Neural cell (in vitro differentiated cells): ENCODE measurements at regions not wholly inside any gene's neighbourhood (a gene's known extent, or its start where the extent isn't known, plus 50 kb on each side); places are given as distances from the start of the nearest gene placed in this dataset.

Source experiments
- H2AFZ ChIP-seq: fragments of 200-600, 300-800 bp; sonication (generic), shearing (Covaris generic); 2 replicates; pipeline ENCODE4 v1.6.0; 2014; ENCODE audit warnings: low read depth, mild to moderate bottlenecking, antibody characterized with exemption, low read length, moderate library complexity
- H3F3A ChIP-seq: fragments of 200-600 bp; shearing (Covaris generic); 2 replicates; pipeline ENCODE4 v1.6.1; 2016; ENCODE audit warnings: mild to moderate bottlenecking, moderate library complexity, mixed read lengths, antibody characterized with exemption, low read length; ENCODE audit not compliant: insufficient read depth, poor library complexity, severe bottlenecking
- H3K27ac ChIP-seq: fragments of 200-600, 300-800 bp; sonication (generic), shearing (Covaris generic); 2 replicates; pipeline ENCODE4 v1.5.1; 2014; ENCODE audit warnings: mild to moderate bottlenecking, low read length, moderate library complexity
- H3K27me3 ChIP-seq: fragments of 300-800, 200-600 bp; sonication (generic), shearing (Covaris generic); 2 replicates; pipeline ENCODE4 v1.6.0; 2014; ENCODE audit warnings: mild to moderate bottlenecking, low read depth, low read length, moderate library complexity; ENCODE audit not compliant: insufficient read depth
- H3K36me3 ChIP-seq: fragments of 300-800, 200-600 bp; sonication (generic), shearing (Covaris generic); 2 replicates; pipeline ENCODE4 v1.5.1; 2014; ENCODE audit warnings: mild to moderate bottlenecking, antibody characterized with exemption, low read length, moderate library complexity; ENCODE audit not compliant: insufficient read depth
- H3K4me2 ChIP-seq: fragments of 300-800, 200-600 bp; sonication (generic), shearing (Covaris generic); 2 replicates; pipeline ENCODE4 v1.6.0; 2014; ENCODE audit warnings: mild to moderate bottlenecking, low read length
- H3K4me3 ChIP-seq: fragments of 300-800, 200-600 bp; sonication (generic), shearing (Covaris generic); 2 replicates; pipeline ENCODE4 v1.5.1; 2014; ENCODE audit warnings: mild to moderate bottlenecking, low read length, moderate library complexity
- H3K79me2 ChIP-seq: fragments of 200-600 bp; shearing (Covaris generic); replicated peaks from 2 replicates; pipeline ENCODE4 v1.6.0; 2014; ENCODE audit warnings: mild to moderate bottlenecking, low read length, moderate library complexity; ENCODE audit not compliant: insufficient read depth
- H3K9ac ChIP-seq: fragments of 300-800, 200-600 bp; sonication (generic), shearing (Covaris generic); 2 replicates; pipeline ENCODE4 v1.6.1; 2016; ENCODE audit warnings: mild to moderate bottlenecking, low read length, mixed read lengths
- H3K9me2 ChIP-seq: fragments of 200-600 bp; shearing (Covaris generic); 2 replicates; pipeline ENCODE4 v1.6.1; 2016; ENCODE audit warnings: mild to moderate bottlenecking, low read length, mixed read lengths; ENCODE audit not compliant: insufficient read depth
- H3K9me3 ChIP-seq: fragments of 200-600, 300-800 bp; sonication (generic), shearing (Covaris generic); 2 replicates; pipeline ENCODE4 v1.6.1; 2016; ENCODE audit warnings: mild to moderate bottlenecking, mixed run types, low read length, moderate library complexity, mixed read lengths
- H4K20me1 ChIP-seq: fragments of 200-600 bp; shearing (Covaris generic); 2 replicates; pipeline ENCODE4 v1.6.1; 2016; ENCODE audit warnings: mild to moderate bottlenecking, mixed run types; ENCODE audit not compliant: insufficient read depth
- CTCF ChIP-seq: fragments of 450-650 bp; IDR thresholded peaks from 2 replicates; pipeline ENCODE4 v1.5.1; 2014; ENCODE audit warnings: antibody characterized with exemption, mild to moderate bottlenecking, moderate library complexity; ENCODE audit not compliant: poor library complexity, severe bottlenecking
- EP300 ChIP-seq: fragments of 450-650 bp; conservative IDR thresholded peaks from 2 replicates; pipeline ENCODE4 v1.6.1; 2014; ENCODE audit warnings: antibody characterized with exemption, mild to moderate bottlenecking, moderate library complexity; ENCODE audit not compliant: poor library complexity, severe bottlenecking
- EZH2 ChIP-seq: fragments of 200-600, 300-800 bp; shearing (Covaris generic), sonication (generic); IDR thresholded peaks from 2 replicates; pipeline ENCODE4 v1.6.1; 2014; ENCODE audit warnings: antibody characterized with exemption, low read length, borderline replicate concordance, mild to moderate bottlenecking; ENCODE audit not compliant: insufficient read depth, poor library complexity, severe bottlenecking
- MXI1 ChIP-seq: fragments of 450-650 bp; conservative IDR thresholded peaks from 2 replicates; pipeline ENCODE4 v1.6.1; 2014; ENCODE audit warnings: antibody characterized with exemption, mild to moderate bottlenecking; ENCODE audit not compliant: poor library complexity, severe bottlenecking
- POLR2AphosphoS5 ChIP-seq: IDR thresholded peaks from 2 replicates; pipeline ENCODE4 v1.6.1; 2012
- RAD21 ChIP-seq: fragments of 450-650 bp; conservative IDR thresholded peaks from 2 replicates; pipeline ENCODE4 v1.6.1; 2014; ENCODE audit warnings: antibody characterized with exemption, mild to moderate bottlenecking, moderate library complexity
- REST ChIP-seq: IDR thresholded peaks from 2 replicates; pipeline ENCODE4 v1.6.1; 2012; ENCODE audit warnings: borderline replicate concordance
- SMC3 ChIP-seq: fragments of 450-650 bp; conservative IDR thresholded peaks from 2 replicates; pipeline ENCODE4 v1.6.1; 2014; ENCODE audit warnings: antibody characterized with exemption, mild to moderate bottlenecking, moderate library complexity; ENCODE audit not compliant: poor library complexity
- TAF1 ChIP-seq: IDR thresholded peaks from 2 replicates; pipeline ENCODE4 v1.6.1; 2012; ENCODE audit warnings: low read depth

- Histone ChIP-seq H2AFZ (no peak overlapping the region), H4K20me1 (no peaks in the 10 kb centered on the region), H3K4me2 (no peak overlapping the region), H3K9ac (no peak overlapping the region), H3K4me3 (no peak overlapping the region), H3K79me2 (no peaks in the 10 kb centered on the region), H3K36me3 (no peaks in the 10 kb centered on the region), H3F3A (no peaks in the 10 kb centered on the region), H3K9me3 (no peaks in the 10 kb centered on the region), H3K27ac (no peak overlapping the region), H3K9me2 (no peaks in the 10 kb centered on the region), H3K27me3 (no peaks in the 10 kb centered on the region)
- TF ChIP-seq CTCF (no peak), SMC3 (no peak), MXI1 (no peak), TAF1 (no peak), REST (no peak), RAD21 (no peak), EZH2 (no peak), EP300 (no peak), POLR2AphosphoS5 (no peak)
These were observed 226.0 kb upstream of the ADARB2 start for GRCh38 chr10:1963341-1963740.

GRCh38 chr10:1961989-1962388 is 224.7 kb upstream of the ADARB2 start:
- Histone ChIP-seq H4K20me1 (no peaks in the 10 kb centered on the region), H3K27me3 (no peaks in the 10 kb centered on the region), H3K79me2 (no peaks in the 10 kb centered on the region), H3K9me2 (no peaks in the 10 kb centered on the region), H3K27ac (no peak overlapping the region), H3K36me3 (no peaks in the 10 kb centered on the region), H3K4me2 (no peak overlapping the region), H3K9me3 (no peaks in the 10 kb centered on the region), H3K4me3 (no peak overlapping the region), H3F3A (no peaks in the 10 kb centered on the region), H2AFZ (no peak overlapping the region), H3K9ac (no peak overlapping the region)
- TF ChIP-seq POLR2AphosphoS5 = no peak
- no peak for TF ChIP-seq RAD21
- TF ChIP-seq EZH2 = no peak
- TF ChIP-seq TAF1 = no peak
- no peak for TF ChIP-seq SMC3
- no peak for TF ChIP-seq MXI1
- no peak for TF ChIP-seq EP300
- TF ChIP-seq CTCF = no peak
- TF ChIP-seq REST = no peak
